ENCODE measurements at regions not wholly inside any gene's neighbourhood (a gene's known extent, or its start where the extent isn't known, plus 50 kb on each side); places are given as distances from the start of the nearest gene placed in this dataset.

GRCh38 chr21:39022466-39022862 is 160.8 kb downstream of the PSMG1 start:
- TF ChIP-seq POLR2A (IDR thresholded peaks at IDR 0.05; ENCODE audit: extremely low read depth, insufficient read length) (no peak), CTCF (IDR thresholded peaks at IDR 0.05; ENCODE audit: low read depth, low read length) (no peak)
